ENCODE measurements at regions not wholly inside any gene's neighbourhood (a gene's known extent, or its start where the extent isn't known, plus 50 kb on each side); places are given as distances from the start of the nearest gene placed in this dataset.

DNA sequence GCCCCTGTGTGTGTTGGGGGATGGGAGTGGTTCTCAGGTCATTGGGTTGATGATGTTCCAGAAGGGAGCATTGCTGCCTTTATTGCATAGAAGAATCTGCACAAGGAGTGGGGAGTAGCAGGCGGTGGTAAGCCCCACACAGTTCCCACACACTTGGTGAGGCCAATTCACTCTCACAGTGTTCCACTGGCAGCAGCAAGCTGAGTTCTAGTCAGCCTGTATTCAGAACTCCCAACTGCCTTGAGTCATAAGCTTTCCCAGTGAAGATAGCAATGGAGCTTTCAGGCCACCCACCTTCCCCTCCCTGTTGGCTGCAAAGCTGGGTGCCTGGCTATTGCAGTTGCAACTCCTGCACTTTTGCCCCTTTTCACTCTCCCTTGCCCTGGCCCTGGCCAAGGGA, 181.1 kb upstream of the RBMS3 start:
- no peak for DNase-seq (ENCODE audit: low read depth, low spot score)
- no peaks in the 10 kb centered on the region for H3K9me3 ChIP-seq (ENCODE audit: low read depth, low read length)
- no peak overlapping the region for H3K4me3 ChIP-seq
- H3K36me3 ChIP-seq (ENCODE audit: insufficient read depth, low read length), result no peaks in the 10 kb centered on the region
- no peak for TF ChIP-seq FOXP2 (optimal IDR thresholded peaks at IDR 0.05; ENCODE audit: control extremely low read depth, extremely low read length, insufficient read depth)
- no peak for TF ChIP-seq EZH2 (IDR thresholded peaks at IDR 0.05)
- no peak for TF ChIP-seq POLR2AphosphoS5 (IDR thresholded peaks at IDR 0.05; ENCODE audit: borderline replicate concordance, low read depth, low read length)
- no peak overlapping the region for H3K9ac ChIP-seq (ENCODE audit: insufficient read length)
- no peak overlapping the region for H3K27ac ChIP-seq

DNA sequence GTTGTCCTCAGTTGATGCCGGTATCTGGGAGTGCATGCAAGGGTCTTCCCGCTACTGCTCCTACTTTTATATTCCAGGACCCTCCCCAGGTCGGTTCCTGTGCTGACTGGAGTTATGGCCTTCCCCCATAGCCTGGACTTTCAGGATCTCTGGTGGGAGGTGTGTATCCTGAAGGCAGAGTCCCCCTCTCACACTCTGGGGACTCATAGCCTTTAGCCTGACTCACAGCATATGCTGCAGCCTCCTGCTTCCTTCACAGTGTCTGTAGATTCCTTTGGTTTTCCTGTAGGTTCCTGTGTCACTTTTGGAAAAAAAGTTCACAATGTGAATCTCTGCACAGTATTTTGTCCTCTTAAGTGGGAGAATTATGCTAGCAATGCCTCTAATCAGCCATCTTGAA, 180.6 kb upstream of the RBMS3 start:
- H3K9me3 ChIP-seq (ENCODE audit: low read depth, low read length), result no peaks in the 10 kb centered on the region
- no peak overlapping the region for H3K27ac ChIP-seq
- DNase-seq (ENCODE audit: low read depth, low spot score), result no peak
- H3K9ac ChIP-seq (ENCODE audit: insufficient read length), result no peak overlapping the region
- no peaks in the 10 kb centered on the region for H3K36me3 ChIP-seq (ENCODE audit: insufficient read depth, low read length)
- no peak overlapping the region for H3K4me3 ChIP-seq
- TF ChIP-seq FOXP2 (optimal IDR thresholded peaks at IDR 0.05; ENCODE audit: control extremely low read depth, extremely low read length, insufficient read depth), result no peak
- TF ChIP-seq POLR2AphosphoS5 (IDR thresholded peaks at IDR 0.05; ENCODE audit: borderline replicate concordance, low read depth, low read length), result no peak

DNA sequence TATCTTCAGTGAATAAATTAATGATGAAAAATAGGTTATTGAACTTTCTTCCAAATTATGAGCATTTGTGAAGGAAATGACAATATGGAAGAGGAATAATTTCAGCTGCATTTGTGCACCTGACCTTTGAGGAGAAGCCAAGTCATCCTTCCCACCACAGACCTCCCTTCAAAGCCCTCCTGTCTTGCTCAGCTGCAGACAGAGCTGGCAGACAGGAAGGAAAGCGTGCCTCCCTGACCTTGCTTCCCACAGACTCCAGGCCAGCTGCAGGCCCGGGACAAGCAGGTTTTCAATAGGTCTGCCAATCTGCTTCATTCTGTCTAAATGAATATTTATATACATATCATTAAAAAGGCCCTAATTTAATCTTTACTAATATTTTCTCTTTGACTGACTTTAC, 152.9 kb upstream of the RBMS3 start:
- no peak overlapping the region for H3K4me3 ChIP-seq
- no peak for TF ChIP-seq FOXP2 (optimal IDR thresholded peaks at IDR 0.05; ENCODE audit: control extremely low read depth, extremely low read length, insufficient read depth)
- no peak for TF ChIP-seq POLR2AphosphoS5 (IDR thresholded peaks at IDR 0.05; ENCODE audit: borderline replicate concordance, low read depth, low read length)
- no peak for TF ChIP-seq EZH2 (IDR thresholded peaks at IDR 0.05)
- no peaks in the 10 kb centered on the region for H3K36me3 ChIP-seq (ENCODE audit: insufficient read depth, low read length)
- no peak overlapping the region for H3K9ac ChIP-seq (ENCODE audit: insufficient read length)
- no peaks in the 10 kb centered on the region for H3K9me3 ChIP-seq (ENCODE audit: low read depth, low read length)
- H3K27ac ChIP-seq, result no peak overlapping the region
- DNase-seq (ENCODE audit: low read depth, low spot score), result no peak

DNA sequence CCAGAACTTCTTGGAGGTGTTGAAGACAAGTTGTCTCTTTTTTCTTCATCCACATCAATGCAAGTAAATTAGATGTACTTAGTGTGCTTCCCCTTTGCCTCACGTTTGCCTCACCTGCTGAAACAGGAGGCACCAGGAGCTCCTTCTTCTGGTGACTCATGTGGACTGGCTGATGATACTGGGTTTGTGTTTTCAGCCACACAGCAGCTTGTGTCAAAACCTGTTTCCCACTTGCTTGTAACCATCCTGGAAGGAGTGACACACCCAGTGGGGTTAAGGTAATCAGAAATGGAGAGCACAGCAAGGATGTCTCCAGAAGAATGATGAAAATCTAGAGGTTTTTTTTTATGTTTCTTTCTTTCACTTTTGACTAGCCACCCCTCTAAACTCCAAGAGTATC, 143.3 kb upstream of the RBMS3 start:
- H3K9ac ChIP-seq (ENCODE audit: insufficient read length), result no peak overlapping the region
- H3K36me3 ChIP-seq (ENCODE audit: insufficient read depth, low read length), result no peaks in the 10 kb centered on the region
- H3K9me3 ChIP-seq (ENCODE audit: low read depth, low read length), result no peaks in the 10 kb centered on the region
- DNase-seq (ENCODE audit: low read depth, low spot score), result no peak
- no peak overlapping the region for H3K4me3 ChIP-seq
- no peak overlapping the region for H3K27ac ChIP-seq
- TF ChIP-seq POLR2AphosphoS5 (IDR thresholded peaks at IDR 0.05; ENCODE audit: borderline replicate concordance, low read depth, low read length), result no peak
- TF ChIP-seq EZH2 (IDR thresholded peaks at IDR 0.05), result no peak
- TF ChIP-seq FOXP2 (optimal IDR thresholded peaks at IDR 0.05; ENCODE audit: control extremely low read depth, extremely low read length, insufficient read depth), result no peak

DNA sequence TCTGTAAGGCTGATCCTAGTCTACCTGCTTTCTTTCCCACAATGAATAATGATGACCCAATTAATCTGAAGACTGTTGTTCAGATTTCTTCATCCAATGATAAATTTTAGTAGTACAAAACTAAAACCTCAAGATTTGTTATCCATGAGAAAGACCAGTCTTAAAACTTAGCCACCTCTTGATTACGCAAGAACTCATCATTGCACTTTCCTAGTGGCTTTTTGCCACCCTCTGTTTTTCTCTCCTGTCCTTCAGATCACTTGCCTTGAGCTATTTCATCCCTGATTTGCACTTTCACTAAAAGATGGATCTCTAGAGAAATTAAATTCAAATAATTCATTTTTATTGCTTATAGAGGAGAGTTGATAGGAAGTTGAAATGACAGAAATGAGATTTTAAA, 142.7 kb upstream of the RBMS3 start:
- Histone ChIP-seq H3K9ac (ENCODE audit: insufficient read length) (no peak overlapping the region), H3K36me3 (ENCODE audit: insufficient read depth, low read length) (no peaks in the 10 kb centered on the region), H3K9me3 (ENCODE audit: low read depth, low read length) (no peaks in the 10 kb centered on the region), H3K27ac (no peak overlapping the region), H3K4me3 (no peak overlapping the region)
- TF ChIP-seq POLR2AphosphoS5 (IDR thresholded peaks at IDR 0.05; ENCODE audit: borderline replicate concordance, low read depth, low read length) (no peak), EZH2 (IDR thresholded peaks at IDR 0.05) (no peak), FOXP2 (optimal IDR thresholded peaks at IDR 0.05; ENCODE audit: control extremely low read depth, extremely low read length, insufficient read depth) (no peak)
- DNase-seq (ENCODE audit: low read depth, low spot score), result no peak

DNA sequence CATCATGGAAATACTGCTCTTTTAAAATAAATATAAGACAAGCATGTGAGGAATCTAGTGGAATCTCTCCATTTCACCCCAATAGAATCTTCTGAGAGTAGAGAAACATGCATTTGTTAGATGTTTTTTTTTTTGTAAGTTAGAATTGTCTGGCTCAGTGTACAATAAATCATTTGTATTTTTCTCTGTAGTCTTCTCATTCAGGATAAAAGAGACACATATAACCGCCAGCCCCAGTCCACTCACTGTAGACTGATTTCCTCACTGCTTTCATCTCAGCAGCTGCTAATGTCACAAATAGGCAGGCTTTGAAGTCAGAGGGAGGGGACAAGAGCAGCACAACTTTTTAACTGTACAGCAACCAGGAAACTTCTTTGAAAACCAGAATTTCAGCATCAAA, 140.2 kb upstream of the RBMS3 start:
- TF ChIP-seq EZH2 (IDR thresholded peaks at IDR 0.05) (no peak), FOXP2 (optimal IDR thresholded peaks at IDR 0.05; ENCODE audit: control extremely low read depth, extremely low read length, insufficient read depth) (no peak), POLR2AphosphoS5 (IDR thresholded peaks at IDR 0.05; ENCODE audit: borderline replicate concordance, low read depth, low read length) (no peak)
- no peak overlapping the region for H3K4me3 ChIP-seq
- H3K9ac ChIP-seq (ENCODE audit: insufficient read length), result no peak overlapping the region
- no peaks in the 10 kb centered on the region for H3K36me3 ChIP-seq (ENCODE audit: insufficient read depth, low read length)
- no peak overlapping the region; the same call in 1 of the 2 replicates for H3K27ac ChIP-seq
- no peak for DNase-seq (ENCODE audit: low read depth, low spot score)
- H3K9me3 ChIP-seq (ENCODE audit: low read depth, low read length), result no peaks in the 10 kb centered on the region

DNA sequence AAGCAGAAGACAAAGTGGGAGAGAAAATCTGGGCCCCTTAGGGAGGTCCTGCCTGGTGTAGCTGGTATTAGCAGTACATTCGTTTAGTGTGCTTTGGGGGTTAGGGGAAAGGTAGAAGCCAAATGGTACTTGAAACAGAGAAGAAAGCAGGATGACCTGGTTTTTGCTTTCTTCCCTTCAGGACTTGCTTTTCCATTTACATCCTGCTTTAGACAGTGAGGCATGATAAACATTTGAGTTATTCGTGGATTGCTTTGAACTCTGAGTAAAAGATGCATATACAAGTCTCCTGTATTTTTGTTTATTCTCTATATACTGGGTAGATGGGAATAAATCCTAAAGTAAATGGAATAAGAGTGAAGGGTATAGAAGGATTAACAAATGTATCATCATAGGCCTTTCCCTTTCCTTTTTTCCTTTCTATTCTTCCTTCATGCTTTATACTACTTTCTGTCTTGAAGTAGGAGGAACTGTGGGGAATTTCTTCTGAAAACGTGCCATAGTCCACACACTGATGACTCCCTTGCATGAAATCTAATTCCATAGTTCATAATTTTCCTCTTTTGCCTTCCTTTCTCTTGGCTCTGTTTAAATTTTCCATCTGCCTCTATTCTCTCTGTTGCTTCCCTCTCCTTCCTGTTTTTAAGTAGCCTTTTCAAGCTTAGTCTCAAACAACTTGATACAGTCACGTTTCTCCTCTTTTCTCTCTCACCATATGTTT, 139.5 kb upstream of the RBMS3 start:
- no peak overlapping the region for H3K27ac ChIP-seq
- no peaks in the 10 kb centered on the region for H3K36me3 ChIP-seq (ENCODE audit: insufficient read depth, low read length)
- no peak for DNase-seq (ENCODE audit: low read depth, low spot score)
- no peak overlapping the region for H3K4me3 ChIP-seq
- no peak overlapping the region for H3K9ac ChIP-seq (ENCODE audit: insufficient read length)
- TF ChIP-seq POLR2AphosphoS5 (IDR thresholded peaks at IDR 0.05; ENCODE audit: borderline replicate concordance, low read depth, low read length), result no peak
- no peak for TF ChIP-seq FOXP2 (optimal IDR thresholded peaks at IDR 0.05; ENCODE audit: control extremely low read depth, extremely low read length, insufficient read depth)
- TF ChIP-seq EZH2 (IDR thresholded peaks at IDR 0.05), result no peak
- no peaks in the 10 kb centered on the region for H3K9me3 ChIP-seq (ENCODE audit: low read depth, low read length)

DNA sequence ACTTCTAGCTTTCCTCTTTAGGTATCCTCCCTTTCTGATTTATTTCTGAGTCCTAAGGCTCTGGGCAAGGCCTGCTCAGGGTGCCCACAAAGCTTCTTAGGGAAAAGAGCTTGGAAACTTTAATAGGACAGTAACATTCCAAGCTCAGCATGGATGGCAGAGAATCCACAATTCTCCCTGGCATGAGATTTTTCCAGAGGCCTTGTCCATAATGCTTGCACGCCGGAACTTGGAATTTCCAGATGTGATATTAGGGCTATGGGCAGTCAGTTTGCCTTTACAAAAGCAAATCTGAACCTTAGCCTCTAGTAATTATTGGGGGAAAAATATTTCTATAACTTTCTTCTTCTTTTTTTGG, 139.0 kb upstream of the RBMS3 start:
- H3K4me3 ChIP-seq, result no peak overlapping the region
- H3K9me3 ChIP-seq (ENCODE audit: low read depth, low read length), result no peaks in the 10 kb centered on the region
- H3K36me3 ChIP-seq (ENCODE audit: insufficient read depth, low read length), result no peaks in the 10 kb centered on the region
- DNase-seq (ENCODE audit: low read depth, low spot score), result no peak
- no peak overlapping the region for H3K9ac ChIP-seq (ENCODE audit: insufficient read length)
- H3K27ac ChIP-seq, result no peak overlapping the region
- no peak for TF ChIP-seq EZH2 (IDR thresholded peaks at IDR 0.05)
- TF ChIP-seq FOXP2 (optimal IDR thresholded peaks at IDR 0.05; ENCODE audit: control extremely low read depth, extremely low read length, insufficient read depth), result no peak
- no peak for TF ChIP-seq POLR2AphosphoS5 (IDR thresholded peaks at IDR 0.05; ENCODE audit: borderline replicate concordance, low read depth, low read length)

DNA sequence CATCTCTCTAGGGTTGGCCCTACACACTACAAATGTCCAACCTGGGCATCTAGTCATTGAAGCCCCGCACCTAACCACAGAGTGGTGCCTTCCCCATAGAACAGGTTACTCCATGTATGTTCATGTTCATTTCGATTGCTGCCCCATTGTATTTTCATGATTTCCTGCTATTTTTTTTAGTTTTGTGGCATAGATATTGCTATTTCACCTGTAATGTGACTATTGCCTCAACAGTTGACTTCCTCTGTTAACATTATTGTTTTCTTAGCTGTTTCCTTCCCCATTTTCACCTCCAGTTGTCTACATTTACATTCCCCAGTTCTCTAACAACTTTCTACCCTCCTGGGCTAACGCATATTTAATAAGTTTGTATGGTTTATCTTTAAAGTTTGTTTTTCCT, 137.7 kb upstream of the RBMS3 start:
- TF ChIP-seq POLR2AphosphoS5 (IDR thresholded peaks at IDR 0.05; ENCODE audit: borderline replicate concordance, low read depth, low read length) (no peak), FOXP2 (optimal IDR thresholded peaks at IDR 0.05; ENCODE audit: control extremely low read depth, extremely low read length, insufficient read depth) (no peak), EZH2 (IDR thresholded peaks at IDR 0.05) (no peak)
- Histone ChIP-seq H3K27ac (no peak overlapping the region), H3K36me3 (ENCODE audit: insufficient read depth, low read length) (no peaks in the 10 kb centered on the region), H3K9ac (ENCODE audit: insufficient read length) (no peak overlapping the region), H3K4me3 (no peak overlapping the region), H3K9me3 (ENCODE audit: low read depth, low read length) (no peaks in the 10 kb centered on the region)
- DNase-seq (ENCODE audit: low read depth, low spot score), result no peak

All from SK-N-MC (cell line).